ENCODE measurements at regions not wholly inside any gene's neighbourhood (a gene's known extent, or its start where the extent isn't known, plus 50 kb on each side); places are given as distances from the start of the nearest gene placed in this dataset.
"Not testable (repeated sequence)": the region's sequence is repeated elsewhere in the genome, so short reads cannot be mapped to it uniquely, and the experiment has no call there.

DNA sequence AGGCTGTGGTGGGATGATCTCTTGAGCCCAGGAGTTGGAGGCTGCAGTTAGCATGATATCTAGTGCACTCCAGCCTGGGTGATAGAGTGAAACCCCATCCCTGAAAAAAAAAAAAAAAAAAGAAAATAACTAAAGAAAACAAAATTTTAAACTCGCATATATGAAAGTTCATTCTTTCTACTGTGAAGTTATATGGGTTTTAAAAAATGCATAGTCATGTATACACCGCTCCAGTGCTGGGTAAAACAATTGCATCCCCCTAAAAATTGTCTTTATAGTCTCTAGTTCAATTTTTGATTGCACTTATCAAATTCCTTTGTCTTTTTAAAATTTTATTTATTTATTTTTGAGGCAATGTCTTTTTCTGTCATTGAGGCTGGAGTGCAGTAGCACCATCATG lies 65.0 kb upstream of the ACYP2 start:
- Histone ChIP-seq H3K4me1 (no peaks in the 10 kb centered on the region), H3K27me3 (no peaks in the 10 kb centered on the region), H3K36me3 (peaks cover 3% of the 10 kb centered on the region), H3K4me3 (no peak overlapping the region), H3K9me3 (no peaks in the 10 kb centered on the region), H3K27ac (no peak overlapping the region)
- DNase-seq: no peak
- ATAC-seq: no peak
- intact Hi-C loops (cut with DNase I): no loop called here
- TF ChIP-seq, protein P1, sequence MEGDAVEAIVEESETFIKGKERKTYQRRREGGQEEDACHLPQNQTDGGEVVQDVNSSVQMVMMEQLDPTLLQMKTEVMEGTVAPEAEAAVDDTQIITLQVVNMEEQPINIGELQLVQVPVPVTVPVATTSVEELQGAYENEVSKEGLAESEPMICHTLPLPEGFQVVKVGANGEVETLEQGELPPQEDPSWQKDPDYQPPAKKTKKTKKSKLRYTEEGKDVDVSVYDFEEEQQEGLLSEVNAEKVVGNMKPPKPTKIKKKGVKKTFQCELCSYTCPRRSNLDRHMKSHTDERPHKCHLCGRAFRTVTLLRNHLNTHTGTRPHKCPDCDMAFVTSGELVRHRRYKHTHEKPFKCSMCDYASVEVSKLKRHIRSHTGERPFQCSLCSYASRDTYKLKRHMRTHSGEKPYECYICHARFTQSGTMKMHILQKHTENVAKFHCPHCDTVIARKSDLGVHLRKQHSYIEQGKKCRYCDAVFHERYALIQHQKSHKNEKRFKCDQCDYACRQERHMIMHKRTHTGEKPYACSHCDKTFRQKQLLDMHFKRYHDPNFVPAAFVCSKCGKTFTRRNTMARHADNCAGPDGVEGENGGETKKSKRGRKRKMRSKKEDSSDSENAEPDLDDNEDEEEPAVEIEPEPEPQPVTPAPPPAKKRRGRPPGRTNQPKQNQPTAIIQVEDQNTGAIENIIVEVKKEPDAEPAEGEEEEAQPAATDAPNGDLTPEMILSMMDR (IDR thresholded peaks at IDR 0.05): no peak

DNA sequence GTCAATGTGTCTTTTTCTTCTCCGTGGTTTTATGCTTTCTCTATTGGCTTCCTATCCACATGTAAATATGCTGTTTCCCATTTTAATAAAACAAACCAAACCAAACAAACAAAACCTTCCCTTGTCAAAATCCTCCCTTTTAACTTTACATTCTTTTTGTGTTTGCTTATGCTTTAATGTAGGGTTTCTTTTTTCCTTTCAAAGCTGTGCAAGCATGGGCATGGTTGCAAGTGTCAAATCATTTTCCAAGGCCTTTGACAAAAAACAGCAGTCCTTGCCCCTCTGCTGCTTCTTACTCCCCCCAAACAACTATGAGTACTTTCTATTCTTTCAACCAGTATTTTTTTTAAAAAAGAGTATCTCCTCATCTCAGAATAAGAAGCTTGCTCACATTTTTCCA lies 66.0 kb upstream of the ACYP2 start:
- intact Hi-C loops (cut with DNase I): no loop called here
- Histone ChIP-seq H3K4me1 (no peaks in the 10 kb centered on the region), H3K4me3 (no peak overlapping the region), H3K27ac (no peak overlapping the region), H3K9me3 (no peaks in the 10 kb centered on the region), H3K27me3 (no peaks in the 10 kb centered on the region), H3K36me3 (peaks cover 3% of the 10 kb centered on the region)
- DNase-seq: no peak
- ATAC-seq: no peak
- TF ChIP-seq, protein P1 (IDR thresholded peaks at IDR 0.05): no peak

DNA sequence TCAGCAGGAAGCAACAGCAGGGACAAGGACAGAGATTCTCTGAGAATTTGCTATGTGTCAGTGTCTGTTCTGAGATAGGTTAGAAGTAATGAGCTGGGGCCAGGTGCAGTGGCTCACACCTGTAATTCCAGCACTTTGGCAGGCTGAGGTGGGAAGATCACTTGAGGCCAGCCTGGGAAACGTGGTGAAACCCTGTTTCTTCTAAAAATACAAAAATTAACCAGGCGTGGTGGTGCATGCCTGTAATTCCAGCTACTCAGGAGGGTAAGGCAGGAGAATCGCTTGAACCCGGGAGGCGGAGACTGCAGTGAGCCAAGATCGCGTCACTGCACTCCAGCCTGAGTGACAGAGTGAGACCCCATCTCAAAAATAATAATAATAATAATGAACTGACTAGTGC lies 66.5 kb upstream of the ACYP2 start:
- intact Hi-C loops (cut with DNase I); H3K36me3 ChIP-seq; DNase-seq; H3K4me1 ChIP-seq; H3K27me3 ChIP-seq; ATAC-seq; H3K27ac ChIP-seq; H3K9me3 ChIP-seq; H3K4me3 ChIP-seq: not testable (repeated sequence)

DNA sequence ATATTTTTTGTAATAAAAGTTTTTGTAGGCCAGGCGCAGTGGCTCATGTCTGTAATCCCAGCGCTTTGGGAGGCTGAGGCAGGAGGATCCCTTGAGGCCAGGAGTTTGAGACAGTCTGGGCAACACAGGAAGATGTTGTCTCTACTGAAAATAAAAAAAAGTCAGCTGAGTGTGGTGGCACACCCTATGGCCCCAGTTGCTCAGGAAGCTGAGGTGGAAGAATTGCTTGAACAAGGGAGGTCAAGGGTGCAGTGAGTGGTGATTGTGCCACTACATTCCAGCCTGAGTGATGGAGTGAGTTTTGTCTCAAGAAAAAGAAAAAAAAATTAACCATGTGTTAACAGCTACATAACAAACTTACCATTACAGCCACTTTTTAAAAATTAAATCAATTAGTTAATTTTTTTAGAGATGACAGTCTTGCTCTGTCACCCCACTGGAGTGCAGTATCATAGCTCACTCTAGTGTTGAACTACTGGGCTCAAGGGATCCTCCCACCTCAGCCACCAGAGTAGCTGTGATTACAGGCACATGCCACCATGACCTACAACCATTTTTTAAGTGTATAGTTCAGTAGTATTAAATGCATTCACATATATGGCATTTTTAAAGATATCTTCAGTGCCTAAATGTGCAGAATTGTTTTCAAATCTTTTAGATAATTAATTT lies 67.2 kb upstream of the ACYP2 start:
- H3K27ac ChIP-seq: no peak overlapping the region
- H3K4me1 ChIP-seq: no peaks in the 10 kb centered on the region
- DNase-seq (no peak), ATAC-seq (peak; percentile 61)
- intact Hi-C loops (cut with DNase I): no loop called here
- H3K36me3 ChIP-seq: peaks cover 3% of the 10 kb centered on the region
- TF ChIP-seq, protein P1 (IDR thresholded peaks at IDR 0.05): no peak
- H3K9me3 ChIP-seq: no peaks in the 10 kb centered on the region
- no peak overlapping the region for H3K4me3 ChIP-seq
- H3K27me3 ChIP-seq: no peaks in the 10 kb centered on the region

DNA sequence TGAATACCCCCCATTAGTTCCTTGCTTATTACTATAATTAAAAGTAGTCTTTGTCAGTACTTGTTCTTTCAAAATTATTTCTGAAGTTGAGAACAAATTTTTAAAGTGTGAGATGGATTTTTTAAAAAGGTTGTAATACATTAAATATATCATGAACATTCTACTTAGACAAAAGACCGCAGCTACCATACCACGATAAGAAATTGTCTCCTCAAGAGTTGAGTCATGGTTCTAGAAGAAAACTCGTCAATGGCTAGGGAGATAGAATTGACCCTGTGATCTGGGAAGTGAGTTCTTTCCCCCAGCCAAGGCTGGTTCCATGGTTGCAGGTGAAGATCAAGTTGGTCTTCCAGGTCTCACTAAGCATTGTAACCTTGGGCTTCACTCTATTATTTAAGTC lies 67.8 kb upstream of the ACYP2 start:
- no peak overlapping the region for H3K27ac ChIP-seq
- H3K36me3 ChIP-seq: peaks cover 3% of the 10 kb centered on the region
- H3K4me1 ChIP-seq: no peaks in the 10 kb centered on the region
- intact Hi-C loops (cut with DNase I): no loop called here
- no peak for DNase-seq
- no peak overlapping the region for H3K4me3 ChIP-seq
- TF ChIP-seq, protein P1 (IDR thresholded peaks at IDR 0.05): no peak
- ATAC-seq: no peak
- no peaks in the 10 kb centered on the region for H3K27me3 ChIP-seq
- no peaks in the 10 kb centered on the region for H3K9me3 ChIP-seq

DNA sequence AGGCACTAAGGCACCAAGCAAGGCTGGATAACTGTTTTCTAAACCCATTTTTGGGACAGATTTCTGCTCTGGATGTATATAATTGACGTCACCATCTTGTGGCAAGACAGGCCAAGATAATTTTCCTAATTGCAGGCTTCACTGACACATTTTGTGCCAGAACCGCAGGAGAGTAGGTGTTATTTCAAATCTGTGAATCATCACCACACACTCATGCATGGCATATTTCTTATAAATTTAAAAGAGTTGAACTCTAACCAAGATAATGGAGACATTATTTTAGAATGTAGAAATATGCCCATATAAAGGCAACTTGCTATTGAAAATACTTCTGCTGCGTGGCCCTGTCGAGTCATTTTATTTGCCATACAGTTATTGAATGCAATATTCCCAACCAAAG lies 68.3 kb upstream of the ACYP2 start:
- intact Hi-C loops (cut with DNase I): no loop called here
- Histone ChIP-seq H3K27ac (no peak overlapping the region), H3K4me1 (no peaks in the 10 kb centered on the region), H3K4me3 (no peak overlapping the region), H3K36me3 (peaks cover 1% of the 10 kb centered on the region), H3K9me3 (no peaks in the 10 kb centered on the region), H3K27me3 (no peaks in the 10 kb centered on the region)
- TF ChIP-seq, protein P1 (IDR thresholded peaks at IDR 0.05): no peak
- ATAC-seq: peak; percentile 18
- DNase-seq: no peak
